Embryonic facial prominence (tissue), 1 donor: ENCODE measurements at regions not wholly inside any gene's neighbourhood (a gene's known extent, or its start where the extent isn't known, plus 50 kb on each side); places are given as distances from the start of the nearest gene placed in this dataset.
"Not testable (repeated sequence)": the region's sequence is repeated elsewhere in the genome, so short reads cannot be mapped to it uniquely, and the experiment has no call there.

Source experiments
- DNase-seq: peaks from one replicate; pipeline ENCODE4 v3.0.0-alpha.2; 2016; ENCODE audit errors: extremely low spot score

GRCh38 chr6:28585335-28585734, 59.7 kb downstream of the GPX5 start:
- no peak for DNase-seq

GRCh38 chr6:28586324-28586723, 60.6 kb downstream of the GPX5 start:
- DNase-seq, result no peak

- DNase-seq, result no peak
Observed at GRCh38 chr6:28586962-28587745, 61.5 kb downstream of the GPX5 start.

GRCh38 chr6:28587746-28588075, 62.0 kb downstream of the GPX5 start:
- no peak for DNase-seq

- DNase-seq, result no peak
Observed at GRCh38 chr6:28588666-28589065, 63.0 kb downstream of the GPX5 start.

GRCh38 chr6:28589234-28589956, 63.7 kb downstream of the GPX5 start:
- DNase-seq, result peak; percentile 63

- DNase-seq, result no peak
Observed at GRCh38 chr6:28589957-28590349, 64.3 kb downstream of the GPX5 start.

- DNase-seq, result no peak
Observed at GRCh38 chr6:28597217-28597835, 71.6 kb downstream of the GPX5 start.

- DNase-seq, result no peak
Observed at GRCh38 chr6:28597924-28598722, 72.4 kb downstream of the GPX5 start.

- DNase-seq, result no peak
Observed at GRCh38 chr6:28598757-28599686, 73.3 kb downstream of the GPX5 start.

- no peak for DNase-seq
Observed at GRCh38 chr6:28600245-28600644, 74.6 kb downstream of the GPX5 start.

- no peak for DNase-seq
Observed at GRCh38 chr6:28603891-28604290, 78.2 kb downstream of the GPX5 start.

GRCh38 chr6:28606424-28607391, 81.0 kb downstream of the GPX5 start:
- peak; percentile 85 for DNase-seq

GRCh38 chr6:28607990-28608389, 82.3 kb downstream of the GPX5 start:
- DNase-seq, result no peak

GRCh38 chr6:28609672-28610071, 84.0 kb downstream of the GPX5 start:
- DNase-seq, result no peak

GRCh38 chr6:28615616-28615954, 89.9 kb downstream of the GPX5 start:
- DNase-seq, result no peak

GRCh38 chr6:28615955-28616747, 90.5 kb downstream of the GPX5 start:
- DNase-seq, result no peak

- no peak for DNase-seq
Observed at GRCh38 chr6:28618898-28619555, 93.3 kb downstream of the GPX5 start.

- not testable (repeated sequence) for DNase-seq
Observed at GRCh38 chr6:28621268-28621667, 95.6 kb downstream of the GPX5 start.
